NT2/D1 (cell line): ENCODE measurements at regions not wholly inside any gene's neighbourhood (a gene's known extent, or its start where the extent isn't known, plus 50 kb on each side); places are given as distances from the start of the nearest gene placed in this dataset.

Experiments used
- YY1 ChIP-seq: IDR thresholded peaks from 2 replicates; pipeline ENCODE4 v1.6.1; 2011; ENCODE audit not compliant: insufficient read length, insufficient read depth
- ZNF274 ChIP-seq: IDR thresholded peaks from 2 replicates; pipeline ENCODE4 v1.6.1; 2011; ENCODE audit warnings: mild to moderate bottlenecking, low read depth, low read length

DNA sequence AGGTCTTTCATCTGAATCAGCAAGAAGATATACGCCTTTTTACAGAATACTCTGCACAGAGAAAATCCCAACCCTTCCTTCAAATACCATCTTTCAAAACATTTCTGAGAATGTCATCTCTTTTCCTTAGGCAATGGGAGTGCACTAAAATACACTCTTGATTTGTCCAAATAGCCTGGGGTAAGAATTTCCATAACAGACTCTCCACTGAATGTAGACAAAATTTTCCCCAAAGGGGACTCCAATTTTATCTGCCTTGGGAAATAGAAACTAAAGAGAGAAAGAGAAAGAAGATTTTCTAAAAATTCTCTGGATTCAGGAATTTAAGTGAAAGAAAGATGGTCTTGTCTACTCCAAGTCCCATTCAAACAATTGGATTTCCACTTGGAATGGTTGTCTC is 394.5 kb upstream of the CHAC2 start:
- no peak for TF ChIP-seq ZNF274
- TF ChIP-seq YY1, result no peak
